Loucy (cell line): ENCODE measurements at regions not wholly inside any gene's neighbourhood (a gene's known extent, or its start where the extent isn't known, plus 50 kb on each side); places are given as distances from the start of the nearest gene placed in this dataset.

Experiments
- EZH2phosphoT487 ChIP-seq: fragments of 200-600 bp; IDR thresholded peaks from 2 replicates; pipeline ENCODE4 v1.6.1; 2018; ENCODE audit warnings: antibody characterized with exemption, mild to moderate bottlenecking, moderate library complexity, borderline replicate concordance
- TF ChIP-seq, protein P1 (sequence below): fragments of 200-600 bp; sonication (generic); conservative IDR thresholded peaks from 2 replicates; pipeline ENCODE4 v1.5.1; 2014; ENCODE audit warnings: mild to moderate bottlenecking, antibody characterized with exemption, low read length

DNA sequence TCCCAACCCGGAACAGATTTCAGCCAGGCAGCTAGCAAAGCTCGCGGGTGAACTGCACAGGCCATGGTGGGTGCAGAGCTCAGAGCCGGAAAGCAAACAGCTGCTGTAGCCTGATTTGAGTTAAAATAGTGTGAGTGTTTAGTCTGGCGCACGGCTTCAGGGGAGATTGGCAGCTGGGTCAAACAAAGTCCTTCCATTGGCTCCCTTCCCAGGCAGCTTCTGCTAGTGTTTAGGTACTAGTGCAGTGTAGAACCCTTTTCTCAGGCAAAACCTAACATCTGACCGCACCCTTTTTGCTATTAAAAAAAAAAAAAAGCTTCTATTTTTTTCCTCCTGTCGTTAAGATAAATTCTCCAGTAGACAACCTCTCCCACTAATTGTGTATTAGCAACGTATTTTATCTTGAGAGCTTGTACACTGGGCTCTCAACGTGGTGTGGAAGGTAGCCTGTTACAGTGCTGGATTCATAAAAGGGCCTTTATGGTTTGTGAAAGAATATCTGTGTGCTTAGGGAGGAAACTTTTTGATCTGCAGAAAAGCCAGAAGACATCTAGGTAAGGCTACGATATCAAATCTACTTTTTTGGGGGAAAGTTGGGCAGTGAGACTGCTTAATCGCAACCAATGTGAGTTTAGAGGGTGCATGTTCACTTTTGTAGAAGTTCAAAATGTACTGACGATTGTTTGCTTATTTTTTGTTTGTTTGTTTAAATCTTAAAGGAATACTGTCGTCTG is 689.6 kb downstream of the USP25 start:
- TF ChIP-seq, protein P1, sequence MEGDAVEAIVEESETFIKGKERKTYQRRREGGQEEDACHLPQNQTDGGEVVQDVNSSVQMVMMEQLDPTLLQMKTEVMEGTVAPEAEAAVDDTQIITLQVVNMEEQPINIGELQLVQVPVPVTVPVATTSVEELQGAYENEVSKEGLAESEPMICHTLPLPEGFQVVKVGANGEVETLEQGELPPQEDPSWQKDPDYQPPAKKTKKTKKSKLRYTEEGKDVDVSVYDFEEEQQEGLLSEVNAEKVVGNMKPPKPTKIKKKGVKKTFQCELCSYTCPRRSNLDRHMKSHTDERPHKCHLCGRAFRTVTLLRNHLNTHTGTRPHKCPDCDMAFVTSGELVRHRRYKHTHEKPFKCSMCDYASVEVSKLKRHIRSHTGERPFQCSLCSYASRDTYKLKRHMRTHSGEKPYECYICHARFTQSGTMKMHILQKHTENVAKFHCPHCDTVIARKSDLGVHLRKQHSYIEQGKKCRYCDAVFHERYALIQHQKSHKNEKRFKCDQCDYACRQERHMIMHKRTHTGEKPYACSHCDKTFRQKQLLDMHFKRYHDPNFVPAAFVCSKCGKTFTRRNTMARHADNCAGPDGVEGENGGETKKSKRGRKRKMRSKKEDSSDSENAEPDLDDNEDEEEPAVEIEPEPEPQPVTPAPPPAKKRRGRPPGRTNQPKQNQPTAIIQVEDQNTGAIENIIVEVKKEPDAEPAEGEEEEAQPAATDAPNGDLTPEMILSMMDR: no peak
- no peak for TF ChIP-seq EZH2phosphoT487
